ENCODE measurements at regions not wholly inside any gene's neighbourhood (a gene's known extent, or its start where the extent isn't known, plus 50 kb on each side); places are given as distances from the start of the nearest gene placed in this dataset.

GRCh38 chr3:16102187-16102561 is 72.3 kb upstream of the GALNT15 start:
- no peak for DNase-seq (ENCODE audit: extremely low read depth, low read depth)

GRCh38 chr3:16102905-16103364 is 71.5 kb upstream of the GALNT15 start:
- DNase-seq (ENCODE audit: extremely low read depth, low read depth) = no peak

DNA sequence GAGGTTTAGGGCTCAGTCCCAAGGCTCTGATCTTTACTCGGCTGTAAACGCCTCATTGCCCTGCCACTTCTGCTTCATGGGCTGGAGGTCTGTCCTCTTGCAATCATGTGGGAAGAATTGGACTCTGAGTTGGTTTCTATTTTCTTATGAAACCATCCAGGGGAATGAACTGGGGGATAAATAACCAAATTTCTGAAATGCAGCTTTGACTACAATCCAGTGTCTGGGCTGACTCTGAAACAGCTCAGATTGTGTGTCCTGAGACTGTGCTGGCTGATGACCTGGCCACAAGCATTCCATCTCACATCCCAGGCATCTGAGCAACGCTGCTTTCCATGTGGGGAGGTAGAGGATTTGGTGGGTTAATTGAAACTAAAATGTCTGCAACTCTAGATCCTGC is 71.0 kb upstream of the GALNT15 start:
- DNase-seq (ENCODE audit: extremely low read depth, low read depth) = no peak

DNA sequence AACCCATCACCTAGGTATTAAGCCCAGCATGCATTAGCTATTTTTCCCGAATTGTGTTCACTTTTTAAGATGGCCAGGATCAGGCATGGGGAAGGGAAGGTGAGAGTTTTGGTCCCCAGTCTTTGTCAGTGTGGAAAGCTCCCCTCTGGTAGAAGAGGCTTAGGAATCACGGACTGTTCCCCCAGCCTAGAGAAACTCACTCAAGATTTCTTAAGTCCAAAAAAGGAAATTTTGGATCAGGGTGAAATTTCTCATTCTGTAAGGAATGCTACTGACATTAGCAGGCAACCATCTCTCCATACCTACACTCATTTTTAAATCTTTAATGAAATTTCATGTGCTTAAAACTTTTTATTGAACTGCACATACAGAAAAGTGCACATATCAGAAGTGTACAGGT is 70.3 kb upstream of the GALNT15 start:
- DNase-seq (ENCODE audit: extremely low read depth, low read depth) = no peak

- no peak for DNase-seq (ENCODE audit: extremely low read depth, low read depth)
Measured at GRCh38 chr3:16106050-16106449, 68.4 kb upstream of the GALNT15 start.

DNA sequence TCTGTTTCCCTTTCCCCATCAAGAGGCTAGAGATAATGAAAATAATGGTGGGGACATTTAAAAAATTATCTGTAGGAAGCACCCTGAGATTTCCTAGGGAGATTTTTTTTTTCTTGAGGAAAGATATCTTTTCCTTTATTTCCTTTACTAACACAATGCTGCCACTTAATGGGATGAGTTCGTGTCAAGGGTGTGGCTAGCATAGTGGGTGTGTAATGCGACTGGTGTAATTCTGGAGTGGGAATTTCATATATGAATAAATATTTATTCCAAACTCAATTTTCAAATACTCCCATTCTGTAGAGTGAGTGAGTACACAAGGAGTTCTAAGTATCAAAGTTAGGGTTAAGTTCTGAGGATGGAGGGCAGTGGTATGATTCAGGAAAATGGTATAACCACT is 66.1 kb upstream of the GALNT15 start:
- DNase-seq (ENCODE audit: extremely low read depth, low read depth) = no peak

GRCh38 chr3:16109929-16110328 is 64.6 kb upstream of the GALNT15 start:
- DNase-seq (ENCODE audit: extremely low read depth, low read depth) = no peak

DNA sequence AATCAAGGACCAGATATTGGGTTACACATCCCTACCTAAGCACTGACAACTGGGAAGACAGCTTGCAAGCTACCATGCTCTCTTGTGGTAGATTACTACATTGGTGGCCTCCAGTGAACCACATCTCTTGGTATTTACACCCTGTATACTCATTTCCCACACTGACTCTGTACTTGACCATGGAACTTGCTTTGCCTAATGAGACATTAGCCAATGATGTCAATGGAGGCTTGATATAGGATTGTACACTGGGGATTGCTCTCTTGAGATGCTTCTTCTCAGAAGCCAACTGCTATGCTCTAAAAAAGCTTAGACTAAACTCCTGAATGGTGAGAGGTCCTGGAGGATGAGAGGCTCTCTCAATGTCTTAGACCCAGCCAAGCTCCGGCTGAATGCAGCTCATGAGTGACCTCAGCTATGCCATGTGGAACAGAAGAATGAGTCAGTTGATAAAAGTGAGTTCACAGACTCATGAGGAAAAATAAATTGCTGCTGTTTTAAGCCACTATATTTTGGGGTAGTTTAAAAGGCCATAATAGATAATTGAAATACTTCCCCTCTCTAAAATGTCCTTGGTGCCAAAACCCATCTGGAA is 61.5 kb upstream of the GALNT15 start:
- DNase-seq (ENCODE audit: extremely low read depth, low read depth) = no peak

DNA sequence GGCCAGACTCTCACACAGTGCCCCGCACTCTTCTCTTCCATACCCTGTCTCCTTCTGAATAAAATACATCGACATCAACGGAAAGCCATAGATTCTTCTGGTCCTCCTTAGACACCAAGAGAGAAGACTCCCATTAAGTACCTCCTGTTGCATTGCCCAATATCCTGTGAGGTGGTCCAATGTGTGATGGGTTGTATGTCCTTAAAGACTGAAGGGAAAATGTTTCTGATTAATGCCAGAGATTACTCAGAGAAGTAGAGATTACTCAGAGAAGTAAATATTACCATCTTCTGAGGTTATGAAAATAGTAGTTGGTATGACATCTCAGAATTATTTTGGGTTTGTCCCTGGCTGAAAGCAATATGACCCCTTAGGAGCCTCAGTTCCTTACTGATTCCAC is 60.8 kb upstream of the GALNT15 start:
- no peak for DNase-seq (ENCODE audit: extremely low read depth, low read depth)

DNA sequence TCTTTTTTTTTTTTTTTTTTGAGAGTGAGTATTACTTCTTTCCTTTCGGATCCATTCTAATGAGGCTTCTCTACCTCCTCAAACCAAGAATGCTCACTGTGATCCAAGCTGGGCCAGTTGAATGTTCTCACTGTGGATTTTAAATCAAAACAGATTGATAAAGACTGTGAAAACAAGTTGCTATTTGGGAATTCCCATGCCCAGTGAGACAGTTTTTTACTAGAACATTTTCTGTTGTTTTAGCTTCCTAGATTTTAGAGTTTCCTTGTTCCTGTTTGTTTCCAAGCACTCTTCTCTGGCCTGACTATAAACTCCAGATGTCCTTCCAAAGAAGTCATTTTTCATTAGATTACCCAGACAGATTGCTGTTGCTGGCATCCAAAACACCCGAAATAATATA is 60.1 kb upstream of the GALNT15 start:
- DNase-seq (ENCODE audit: extremely low read depth, low read depth) = no peak

DNA sequence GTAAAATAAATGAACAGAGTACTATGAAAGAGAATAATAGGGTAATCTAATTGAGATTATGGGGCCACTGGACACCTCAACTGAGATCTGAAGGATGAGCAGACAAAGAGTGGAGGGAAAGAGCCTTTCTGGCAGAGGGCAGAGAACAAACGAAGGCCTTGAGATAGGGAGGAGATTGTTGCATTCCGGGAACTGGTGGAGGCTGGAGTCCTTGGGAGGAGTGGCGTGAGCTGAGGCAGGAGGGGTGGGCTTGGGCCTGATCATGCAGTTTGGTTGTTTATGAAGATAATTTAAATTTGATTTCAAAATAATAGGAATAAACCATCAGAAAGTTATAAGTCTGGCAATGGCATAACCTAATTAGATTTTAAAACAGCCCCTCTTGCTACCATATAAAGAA is 59.5 kb upstream of the GALNT15 start:
- no peak for DNase-seq (ENCODE audit: extremely low read depth, low read depth)

DNA sequence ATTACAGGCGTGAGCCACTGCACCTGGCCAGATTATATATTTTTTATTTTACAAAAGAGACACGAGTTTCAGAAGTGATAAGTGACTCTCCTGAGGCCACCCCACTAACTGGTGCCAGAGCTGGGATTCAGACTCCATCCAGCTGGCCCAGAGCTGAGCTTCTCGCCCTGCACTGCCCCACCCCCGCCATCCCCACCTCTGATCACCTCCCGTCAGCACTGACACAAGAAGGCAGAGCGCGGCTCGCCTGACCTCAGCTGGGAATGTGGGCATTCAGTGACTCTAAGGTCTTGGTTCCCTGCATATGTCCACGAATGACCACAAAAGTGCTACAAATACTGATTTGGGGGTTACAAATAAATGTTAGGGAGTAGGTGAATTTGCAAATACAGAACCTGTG is 56.1 kb upstream of the GALNT15 start:
- DNase-seq (ENCODE audit: extremely low read depth, low read depth) = no peak

DNA sequence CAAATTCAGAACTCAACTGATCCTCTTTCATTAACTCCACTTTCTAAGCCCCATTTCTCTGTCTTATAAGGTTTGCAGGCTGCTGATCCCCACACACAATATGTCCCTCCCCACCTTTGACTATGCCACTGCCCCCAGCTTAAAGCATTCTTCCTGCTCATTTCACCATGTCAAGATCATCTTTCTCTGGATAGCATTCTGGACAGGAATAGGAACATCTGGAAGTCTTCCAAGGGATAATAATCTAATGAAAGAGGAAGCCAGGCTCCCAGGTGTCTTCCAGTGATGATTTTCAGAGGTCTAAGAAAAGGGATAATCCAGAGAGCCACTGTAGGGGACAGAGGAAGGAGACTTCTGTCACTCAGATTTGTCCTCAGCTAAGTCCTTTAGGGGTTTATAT is 54.6 kb upstream of the GALNT15 start:
- no peak for DNase-seq (ENCODE audit: extremely low read depth, low read depth)

DNA sequence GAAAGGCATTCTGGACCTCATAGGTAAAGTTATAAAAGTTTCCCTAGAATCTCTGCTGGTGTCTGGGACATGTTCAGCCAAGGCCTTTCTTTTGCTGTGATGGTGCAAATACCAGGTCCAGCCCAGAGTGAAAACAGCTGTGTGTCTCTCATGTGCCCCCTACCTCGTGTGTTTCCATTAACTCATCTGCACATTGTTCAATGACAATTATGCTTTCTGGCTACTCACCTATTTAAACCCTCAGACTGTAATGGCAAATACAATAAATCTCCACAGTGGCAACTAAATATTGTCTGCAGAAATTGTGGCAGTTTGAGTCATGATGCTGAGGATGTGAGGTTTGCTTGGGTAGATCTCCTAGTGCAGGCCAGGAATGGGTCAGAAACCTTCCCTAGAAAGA is 53.1 kb upstream of the GALNT15 start:
- DNase-seq (ENCODE audit: extremely low read depth, low read depth) = no peak

DNA sequence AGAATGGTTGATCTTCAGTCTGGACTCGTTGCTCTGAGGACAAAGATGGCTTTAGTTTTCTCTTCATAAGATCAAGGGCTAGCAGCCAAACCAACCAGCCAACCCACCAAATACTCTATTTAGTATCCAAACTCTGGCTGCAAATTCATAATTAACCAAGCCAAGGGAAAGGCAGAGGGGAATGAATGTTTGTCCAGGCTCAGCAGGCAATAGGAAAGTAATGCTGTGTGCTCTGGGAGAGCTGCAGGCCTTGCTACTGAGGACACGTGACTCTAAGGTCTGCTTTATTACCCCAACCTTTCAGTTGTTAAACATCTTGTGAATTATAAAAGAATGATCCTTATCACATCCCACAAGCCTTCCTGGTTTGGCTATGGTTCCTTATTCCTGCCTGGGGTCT is 52.3 kb upstream of the GALNT15 start:
- DNase-seq (ENCODE audit: extremely low read depth, low read depth) = no peak

DNA sequence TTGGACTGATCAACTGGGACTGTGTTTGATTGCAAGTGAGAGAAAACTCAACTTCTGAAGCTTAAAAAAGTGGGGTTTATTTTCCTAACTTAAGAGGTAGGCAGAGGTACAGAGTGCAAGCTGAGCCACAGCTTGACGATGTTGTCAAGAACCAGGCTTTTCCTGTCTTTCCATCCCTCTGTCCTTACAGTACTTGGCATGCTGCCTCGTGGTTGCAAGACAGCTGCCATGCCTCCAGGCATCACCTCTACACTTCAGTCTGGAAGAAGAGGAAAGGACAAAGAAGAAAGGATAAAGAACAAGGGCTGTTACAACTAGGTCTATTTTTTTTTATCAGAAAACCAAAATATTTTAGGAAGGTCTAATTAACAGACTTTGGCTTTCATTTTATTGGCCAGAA is 51.8 kb upstream of the GALNT15 start:
- DNase-seq (ENCODE audit: extremely low read depth, low read depth) = no peak

GRCh38 chr3:16124636-16125035 is 49.8 kb upstream of the GALNT15 start:
- DNase-seq (ENCODE audit: extremely low read depth, low read depth) = no peak

Small RNA genes lying in the stretch of these regions (small RNA-seq; reads per million reads assigned to genes)
- 0 reads per million in 2 experiments for gene MIR563
